H1 (cell line): ENCODE measurements at regions not wholly inside any gene's neighbourhood (a gene's known extent, or its start where the extent isn't known, plus 50 kb on each side); places are given as distances from the start of the nearest gene placed in this dataset.
"Not testable (repeated sequence)": the region's sequence is repeated elsewhere in the genome, so short reads cannot be mapped to it uniquely, and the experiment has no call there.

ENCODE experiments used
- CTCF ChIA-PET: fragments of 300-600 bp; sonication (Branson Sonifier 250); formaldehyde crosslinking; loops from one replicate; lab custom pipeline; 2021; ENCODE audit not compliant: partially characterized antibody; lab: Charles Lee
- POLR2A ChIA-PET: fragments of 300-600 bp; sonication (Branson Sonifier 250); formaldehyde crosslinking; loops from one replicate; lab custom pipeline; 2021; ENCODE audit warnings: inconsistent platforms; ENCODE audit not compliant: partially characterized antibody; lab: Charles Lee
- DNase-seq, 2 experiments: peaks; one replicate each; pipeline versions ENCODE4 v3.0.0 to v3.0.0-alpha.2; 2010 to 2022; ENCODE audit warnings: low spot score in 2 of 2, low read depth in 1 of 2, mixed read lengths in 1 of 2
- FAIRE-seq: peaks from 2 replicates; lab custom pipeline; 2011; peaks lifted over from hg19 to GRCh38; lab: Jason Lieb, UNC
- H2AFZ ChIP-seq: 2 replicates; pipeline ENCODE4 v1.8.1; 2012; ENCODE audit warnings: low read length, inconsistent platforms
- H2AK5ac ChIP-seq: 2 replicates; pipeline ENCODE4 v1.6.1; 2013; ENCODE audit warnings: low read depth, low read length
- H2BK120ac ChIP-seq: replicated peaks from 2 replicates; pipeline ENCODE3; 2013; ENCODE audit warnings: low read depth, low read length, inconsistent platforms
- H2BK12ac ChIP-seq: 2 replicates; pipeline ENCODE4 v1.6.1; 2013; ENCODE audit warnings: low read depth, low read length
- H2BK15ac ChIP-seq: 2 replicates; pipeline ENCODE4 v1.6.1; 2013; ENCODE audit warnings: low read length
- H2BK20ac ChIP-seq: 2 replicates; pipeline ENCODE4 v1.6.1; 2013; ENCODE audit warnings: low read length
- H2BK5ac ChIP-seq: 2 replicates; pipeline ENCODE4 v1.6.1; 2013; ENCODE audit warnings: low read depth, low read length
- H3K14ac ChIP-seq: 2 replicates; pipeline ENCODE4 v1.6.1; 2013; ENCODE audit warnings: inconsistent platforms; ENCODE audit not compliant: insufficient read length
- H3K18ac ChIP-seq: 2 replicates; pipeline ENCODE4 v1.6.1; 2013; ENCODE audit warnings: low read length; ENCODE audit errors: extremely low read depth
- H3K23ac ChIP-seq: 2 replicates; pipeline ENCODE4 v1.6.1; 2013; ENCODE audit warnings: inconsistent platforms; ENCODE audit not compliant: insufficient read length
- H3K23me2 ChIP-seq: 2 replicates; pipeline ENCODE4 v1.6.1; 2013; ENCODE audit warnings: low read depth, low read length
- H3K27ac ChIP-seq: 2 replicates; pipeline ENCODE4 v1.6.1; 2011; ENCODE audit warnings: low read depth, low read length, inconsistent platforms
- H3K27me3 ChIP-seq, 4 experiments: replicated peaks in 1 of 4; 1 replicate in 1 of 4; 2 replicates in 3 of 4; pipeline versions ENCODE4 v1.6.1 to v1.8.1; 2011 to 2013; ENCODE audit warnings: low read length in 3 of 4, mild to moderate bottlenecking in 3 of 4, inconsistent platforms in 2 of 4, mixed read lengths in 2 of 4, moderate library complexity in 1 of 4; ENCODE audit not compliant: control insufficient read depth in 3 of 4, insufficient read depth in 3 of 4; ENCODE audit errors: extremely low read depth in 1 of 4
- H3K36me3 ChIP-seq, 4 experiments: 2 replicates each; pipeline versions ENCODE4 v1.6.1 to v1.8.1; 2011 to 2013; ENCODE audit warnings: mild to moderate bottlenecking in 4 of 4, low read length in 3 of 4, moderate library complexity in 2 of 4, control low read depth in 1 of 4, inconsistent platforms in 1 of 4; ENCODE audit not compliant: insufficient read depth in 4 of 4, control insufficient read depth in 2 of 4
- H3K4ac ChIP-seq: replicated peaks from 2 replicates; pipeline ENCODE3; 2013; ENCODE audit warnings: low read length, low read depth, mixed read lengths, inconsistent platforms; ENCODE audit not compliant: insufficient read length
- H3K4me1 ChIP-seq, 4 experiments: replicated peaks in 1 of 4; 1 replicate in 1 of 4; 2 replicates in 3 of 4; pipeline versions ENCODE4 v1.6.1 to v1.8.1; 2011 to 2013; ENCODE audit warnings: low read length in 3 of 4, inconsistent platforms in 2 of 4, mixed read lengths in 1 of 4; ENCODE audit not compliant: insufficient read depth in 4 of 4, control insufficient read depth in 3 of 4
- H3K4me2 ChIP-seq, 2 experiments: 2 replicates each; pipeline versions ENCODE4 v1.6.1 to v1.8.1; 2011 to 2013; ENCODE audit warnings: low read depth in 2 of 2, low read length in 2 of 2, control low read depth in 1 of 2, inconsistent platforms in 1 of 2, mild to moderate bottlenecking in 1 of 2; ENCODE audit not compliant: insufficient read depth in 1 of 2
- H3K4me3 ChIP-seq, 4 experiments: fragments of 200-600, 300-600 bp in 1 of 4; sonication (generic), shearing (Covaris generic), sonication (Bioruptor Twin) in 1 of 4; 2 replicates each; pipeline versions ENCODE4 v1.5.1 to v1.8.1; 2011 to 2016; ENCODE audit warnings: low read length in 4 of 4, low read depth in 3 of 4, control low read depth in 2 of 4, inconsistent platforms in 2 of 4, mild to moderate bottlenecking in 2 of 4, mixed read lengths in 1 of 4, moderate library complexity in 1 of 4; ENCODE audit not compliant: insufficient read depth in 2 of 4; ENCODE audit errors: extremely low read depth in 1 of 4
- H3K56ac ChIP-seq: replicated peaks from 2 replicates; pipeline ENCODE3; 2013; ENCODE audit warnings: low read depth, mild to moderate bottlenecking, mixed read lengths, low read length, inconsistent platforms; ENCODE audit not compliant: insufficient read length
- H3K79me1 ChIP-seq: 2 replicates; pipeline ENCODE4 v1.6.1; 2013; ENCODE audit warnings: low read depth, low read length, control low read depth
- H3K79me2 ChIP-seq, 2 experiments: 2 replicates each; pipeline versions ENCODE4 v1.6.1 to v1.8.1; 2012 to 2013; ENCODE audit warnings: low read length in 2 of 2, mild to moderate bottlenecking in 2 of 2, inconsistent platforms in 1 of 2; ENCODE audit not compliant: insufficient read depth in 2 of 2, control insufficient read depth in 1 of 2
- H3K9ac ChIP-seq, 4 experiments: replicated peaks in 1 of 4; 1 replicate in 1 of 4; 2 replicates in 3 of 4; pipeline versions ENCODE4 v1.6.1 to v1.8.1; 2011 to 2013; ENCODE audit warnings: low read depth in 3 of 4, low read length in 3 of 4, control low read depth in 2 of 4, mild to moderate bottlenecking in 2 of 4, moderate library complexity in 2 of 4, inconsistent platforms in 1 of 4; ENCODE audit errors: extremely low read depth in 1 of 4
- H3K9me3 ChIP-seq, 2 experiments: 2 replicates each; pipeline versions ENCODE4 v1.6.1 to v1.8.1; 2012 to 2013; ENCODE audit warnings: mild to moderate bottlenecking in 2 of 2, moderate library complexity in 2 of 2, control low read depth in 1 of 2, inconsistent platforms in 1 of 2, low read depth in 1 of 2, low read length in 1 of 2, mixed read lengths in 1 of 2; ENCODE audit not compliant: insufficient read depth in 2 of 2
- H4K20me1 ChIP-seq, 2 experiments: replicated peaks in 1 of 2; 2 replicates each; pipeline versions ENCODE3 to v1.8.1; 2011 to 2013; ENCODE audit warnings: inconsistent platforms in 2 of 2, low read length in 2 of 2, mild to moderate bottlenecking in 1 of 2; ENCODE audit not compliant: insufficient read depth in 2 of 2, control insufficient read depth in 1 of 2
- H4K5ac ChIP-seq: 2 replicates; pipeline ENCODE4 v1.6.1; 2013; ENCODE audit warnings: low read length, low read depth, mixed read lengths, inconsistent platforms; ENCODE audit not compliant: insufficient read length
- H4K8ac ChIP-seq: 2 replicates; pipeline ENCODE4 v1.8.0; 2013; ENCODE audit warnings: mild to moderate bottlenecking, moderate library complexity, low read length, inconsistent platforms; ENCODE audit not compliant: insufficient read depth; ENCODE audit errors: extremely low read depth
- H4K91ac ChIP-seq: replicated peaks from 2 replicates; pipeline ENCODE3; 2013; ENCODE audit warnings: low read length, mixed read lengths, inconsistent platforms; ENCODE audit not compliant: insufficient read length
- WGBS, 2 experiments: shearing (Covaris generic) in 1 of 2; methylation state at CpG; one replicate each; pipeline versions ENCODE4 v1.1.6 to v1.1.7; 2013 to 2015; ENCODE audit warnings: low lambda C conversion rate in 2 of 2, mixed read lengths in 2 of 2, inconsistent platforms in 1 of 2, low coverage in 1 of 2, missing lambda C conversion rate in 1 of 2; ENCODE audit not compliant: insufficient replicate concordance in 2 of 2, insufficient coverage in 1 of 2, insufficient read length in 1 of 2; ENCODE audit errors: extremely low coverage in 1 of 2, missing lambda C conversion rate in 1 of 2; 5-methylcytosine and 5-hydroxymethylcytosine counted together

DNA sequence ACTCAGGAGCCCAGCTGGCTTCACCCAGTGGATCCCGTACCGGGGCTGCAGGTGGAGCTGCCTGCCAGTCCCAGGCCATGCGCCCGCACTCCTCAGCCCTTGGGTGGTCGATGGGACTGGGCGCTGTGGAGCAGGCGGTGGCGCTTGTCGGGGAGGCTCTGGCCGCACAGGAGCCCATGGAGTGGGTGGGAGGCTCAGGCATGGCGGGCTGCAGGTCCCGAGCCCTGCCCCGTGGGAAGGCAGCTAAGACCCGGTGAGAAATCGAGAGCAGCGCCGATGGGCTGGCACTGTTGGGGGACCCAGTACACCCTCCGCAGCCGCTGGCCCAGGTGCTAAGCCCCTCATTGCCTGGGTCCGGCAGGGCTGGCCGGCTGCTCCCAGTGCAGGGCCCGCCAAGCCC, 1205.6 kb downstream of the DIAPH3 start:
- H3K14ac ChIP-seq, POLR2A ChIA-PET, H3K79me1 ChIP-seq, CTCF ChIA-PET, DNase-seq, H2AK5ac ChIP-seq, H3K18ac ChIP-seq, H3K27ac ChIP-seq, H3K56ac ChIP-seq, H2BK12ac ChIP-seq, H3K9me3 ChIP-seq, H2AFZ ChIP-seq, H4K5ac ChIP-seq, FAIRE-seq, H4K91ac ChIP-seq, H3K27me3 ChIP-seq, H3K4me1 ChIP-seq, H3K79me2 ChIP-seq, H3K23ac ChIP-seq, H3K9ac ChIP-seq, H3K4me2 ChIP-seq, H2BK15ac ChIP-seq, H3K4me3 ChIP-seq, H3K23me2 ChIP-seq, H2BK120ac ChIP-seq, H3K4ac ChIP-seq, H4K20me1 ChIP-seq, H2BK5ac ChIP-seq, H4K8ac ChIP-seq, H3K36me3 ChIP-seq, H2BK20ac ChIP-seq: not testable (repeated sequence)
- 95% methylated on average over 22 of the region's 22 CpGs; no CpG with 5 or more reads in 1 of the 2 experiments for WGBS, 2 experiments
